A172 (cell line): ENCODE measurements at regions not wholly inside any gene's neighbourhood (a gene's known extent, or its start where the extent isn't known, plus 50 kb on each side); places are given as distances from the start of the nearest gene placed in this dataset.

ENCODE experiments used
- DNase-seq: peaks from one replicate; pipeline ENCODE4 v3.0.0-alpha.2; 2015; ENCODE audit warnings: low spot score

DNA sequence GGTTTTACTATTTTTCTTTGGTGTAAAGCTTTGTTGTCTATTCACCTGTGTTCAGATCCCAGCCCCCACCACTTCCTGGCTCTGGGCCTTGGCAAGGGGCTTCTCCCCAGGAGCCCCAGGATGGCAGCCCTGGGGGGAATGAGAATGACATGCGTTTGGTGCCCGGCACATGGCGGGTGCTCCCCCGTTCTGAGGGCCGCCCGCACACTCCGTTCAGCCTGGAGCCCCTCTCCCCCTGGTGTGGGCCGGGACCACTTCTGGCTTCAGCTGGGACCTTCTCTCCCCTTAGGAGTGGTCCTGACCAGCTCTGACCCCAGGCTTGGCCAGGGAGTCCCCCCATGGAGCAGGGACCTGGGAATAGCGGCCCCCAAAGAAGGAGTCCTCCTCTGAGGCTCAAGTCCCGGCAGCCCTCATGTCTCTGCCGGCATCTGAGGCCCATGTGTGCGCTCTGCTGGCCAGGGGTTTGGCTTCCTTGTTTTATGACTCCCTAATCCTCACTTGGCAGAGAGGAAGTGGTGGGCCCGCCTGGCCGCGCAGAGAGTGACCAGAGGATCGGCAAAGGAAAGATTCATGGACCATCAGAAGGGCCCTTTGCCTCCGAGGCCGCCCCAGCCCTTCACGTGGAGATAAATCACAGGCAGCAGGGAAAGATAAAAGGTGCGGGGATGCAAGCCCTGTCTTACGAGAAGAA, 57.0 kb upstream of the LMX1B start:
- DNase-seq, result no peak

DNA sequence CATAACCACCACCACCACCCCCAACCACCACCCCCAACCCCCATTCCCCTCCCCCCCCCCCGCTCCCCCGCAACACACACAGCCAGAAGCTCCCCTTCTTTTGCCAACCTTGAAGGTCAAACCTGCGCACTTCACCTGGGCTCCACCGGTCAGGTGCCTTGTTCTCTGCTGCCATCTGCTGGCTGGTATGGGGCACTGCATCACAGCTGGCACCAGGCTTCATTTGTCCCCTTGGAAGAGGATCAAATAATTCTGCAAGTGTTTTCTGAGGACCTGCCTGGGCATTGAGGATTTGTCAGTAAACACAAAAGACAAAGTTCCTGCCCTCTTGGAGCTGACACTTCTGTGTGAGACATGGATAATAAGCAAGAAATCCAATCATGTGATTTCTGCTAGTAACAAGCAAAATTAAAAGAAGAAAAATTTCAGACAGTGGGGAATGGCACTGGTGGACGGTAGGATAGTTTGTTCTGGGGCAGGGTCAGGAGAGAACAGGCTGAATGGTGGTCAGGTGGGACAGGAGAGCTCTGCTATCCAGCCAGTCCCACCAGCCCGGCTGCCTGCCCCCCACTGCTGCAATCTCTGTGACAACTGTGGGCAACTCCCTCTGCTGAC, 55.6 kb upstream of the LMX1B start:
- DNase-seq, result peak; percentile 68

GRCh38 chr9:126559296-126559695, 54.4 kb upstream of the LMX1B start:
- no peak for DNase-seq

DNA sequence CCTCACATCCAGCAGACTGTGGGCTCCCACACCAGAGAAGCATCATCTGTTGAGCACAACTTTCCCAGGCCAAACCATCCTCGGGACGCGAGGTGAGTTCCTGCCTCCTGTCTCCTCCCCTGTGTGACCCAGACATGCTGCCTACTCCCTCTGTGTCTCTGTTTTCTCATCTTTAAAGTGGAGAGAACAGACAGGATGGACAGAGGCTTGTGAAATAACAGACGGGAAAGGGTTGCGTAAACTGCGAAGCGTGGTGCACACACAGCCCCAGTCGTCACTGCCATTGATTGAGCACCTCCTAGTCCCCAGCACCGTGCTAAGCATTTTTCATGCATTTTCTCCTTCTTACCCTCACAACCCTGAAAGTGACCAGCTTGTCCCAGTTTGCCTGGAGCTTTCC, 52.1 kb upstream of the LMX1B start:
- no peak for DNase-seq

GRCh38 chr9:126563556-126563955, 50.2 kb upstream of the LMX1B start:
- no peak for DNase-seq
